ENCODE measurements at regions not wholly inside any gene's neighbourhood (a gene's known extent, or its start where the extent isn't known, plus 50 kb on each side); places are given as distances from the start of the nearest gene placed in this dataset.
"Not testable (repeated sequence)": the region's sequence is repeated elsewhere in the genome, so short reads cannot be mapped to it uniquely, and the experiment has no call there.

- POLR2A ChIA-PET: not testable (repeated sequence)
- CTCF ChIA-PET: interaction anchor here (0.6 kb wide), 1 partner anchor 14 kb away, joined by 4 read pairs; no protein-coding TSS in a partner anchor
Observed at GRCh38 chr2:220758376-220758775, 813.7 kb downstream of the EPHA4 start.

GRCh38 chr2:220764171-220764570, 807.9 kb downstream of the EPHA4 start:
- ChIA-PET POLR2A (no interaction called here), CTCF (no interaction called here)

- CTCF ChIA-PET: no interaction called here
- POLR2A ChIA-PET: no interaction called here
Observed at GRCh38 chr2:220767591-220768255, 804.4 kb downstream of the EPHA4 start.

- CTCF ChIA-PET: no interaction called here
- POLR2A ChIA-PET: no interaction called here
Observed at GRCh38 chr2:220775856-220776488, 796.1 kb downstream of the EPHA4 start.

GRCh38 chr2:220779076-220779475, 793.0 kb downstream of the EPHA4 start:
- CTCF ChIA-PET: interaction anchor here (0.5 kb wide), 1 partner anchor 55 kb away, joined by 3 read pairs; no protein-coding TSS in a partner anchor
- POLR2A ChIA-PET: not testable (repeated sequence)

- POLR2A ChIA-PET: no interaction called here
- CTCF ChIA-PET: no interaction called here
Observed at GRCh38 chr2:220779511-220779910, 792.6 kb downstream of the EPHA4 start.

GRCh38 chr2:220779931-220780330, 792.2 kb downstream of the EPHA4 start:
- ChIA-PET CTCF (no interaction called here), POLR2A (no interaction called here)

GRCh38 chr2:220781622-220782241, 790.4 kb downstream of the EPHA4 start:
- ChIA-PET CTCF (no interaction called here), POLR2A (no interaction called here)

- ChIA-PET POLR2A (no interaction called here), CTCF (no interaction called here)
Observed at GRCh38 chr2:220782609-220783113, 789.4 kb downstream of the EPHA4 start.

GRCh38 chr2:220783671-220784070, 788.4 kb downstream of the EPHA4 start:
- ChIA-PET CTCF (no interaction called here), POLR2A (no interaction called here)

GRCh38 chr2:220785178-220785577, 786.9 kb downstream of the EPHA4 start:
- ChIA-PET POLR2A (no interaction called here), CTCF (no interaction called here)

GRCh38 chr2:220786216-220786615, 785.9 kb downstream of the EPHA4 start:
- POLR2A ChIA-PET: no interaction called here
- CTCF ChIA-PET: no interaction called here

- ChIA-PET CTCF (no interaction called here), POLR2A (no interaction called here)
Observed at GRCh38 chr2:220787251-220787650, 784.9 kb downstream of the EPHA4 start.

- ChIA-PET POLR2A (no interaction called here), CTCF (no interaction called here)
Observed at GRCh38 chr2:220789961-220790360, 782.1 kb downstream of the EPHA4 start.

GRCh38 chr2:220795705-220796104, 776.4 kb downstream of the EPHA4 start:
- ChIA-PET CTCF (no interaction called here), POLR2A (no interaction called here)

- POLR2A ChIA-PET: no interaction called here
- CTCF ChIA-PET: no interaction called here
Observed at GRCh38 chr2:220811115-220811514, 761.0 kb downstream of the EPHA4 start.

GRCh38 chr2:220811952-220812570, 760.0 kb downstream of the EPHA4 start:
- POLR2A ChIA-PET: no interaction called here
- CTCF ChIA-PET: no interaction called here

- CTCF ChIA-PET: no interaction called here
Observed at GRCh38 chr2:220814441-220814840, 757.7 kb downstream of the EPHA4 start.

GRCh38 chr2:220815698-220816097, 756.4 kb downstream of the EPHA4 start:
- POLR2A ChIA-PET: no interaction called here
- CTCF ChIA-PET: no interaction called here

More at GRCh38 chr2:220814441-220814840, 757.7 kb downstream of the EPHA4 start:
- POLR2A ChIA-PET: no interaction called here

- ChIA-PET CTCF (no interaction called here), POLR2A (no interaction called here)
Observed at GRCh38 chr2:220821683-220822082, 750.4 kb downstream of the EPHA4 start.

GRCh38 chr2:220823590-220823989, 748.5 kb downstream of the EPHA4 start:
- POLR2A ChIA-PET, CTCF ChIA-PET: not testable (repeated sequence)
